ENCODE measurements at regions not wholly inside any gene's neighbourhood (a gene's known extent, or its start where the extent isn't known, plus 50 kb on each side); places are given as distances from the start of the nearest gene placed in this dataset.

- CTCF ChIA-PET, result interaction anchor here (0.8 kb wide), 1 partner anchor 11 kb away, joined by 3 read pairs; no protein-coding TSS in a partner anchor
Measured at GRCh38 chr17:12522336-12522735, 143.4 kb upstream of the MYOCD start.

GRCh38 chr17:12522743-12523183 lies 142.9 kb upstream of the MYOCD start:
- H3K36me3 Mint-ChIP-seq, result no peaks in the 10 kb centered on the region
- POLR2A ChIA-PET, result no interaction called here
- no peaks in the 10 kb centered on the region for H3K27me3 Mint-ChIP-seq (ENCODE audit: low read depth)
- CTCF ChIA-PET, result interaction anchor here (0.8 kb wide), 1 partner anchor 12 kb away, joined by 3 read pairs; no protein-coding TSS in a partner anchor
- TF ChIP-seq ZBTB43 (CRISPR knock-in tag; IDR thresholded peaks at IDR 0.05) (no peak), ATF6 (CRISPR knock-in tag; IDR thresholded peaks at IDR 0.05) (no peak), ZNF512 (CRISPR knock-in tag; IDR thresholded peaks at IDR 0.05; ENCODE audit: borderline replicate concordance) (no peak), ETV6 (CRISPR knock-in tag; IDR thresholded peaks at IDR 0.05) (no peak), ATF1 (CRISPR knock-in tag; IDR thresholded peaks at IDR 0.05) (no peak), ZNF396 (CRISPR knock-in tag; IDR thresholded peaks at IDR 0.05; ENCODE audit: borderline replicate concordance) (no peak), NR2C2 (CRISPR knock-in tag; IDR thresholded peaks at IDR 0.05) (no peak), TEAD4 (CRISPR knock-in tag; IDR thresholded peaks at IDR 0.05) (no peak)
- no peak for ATAC-seq
- DNase-seq (ENCODE audit: low spot score), result no peak
- peaks cover 9% of the 10 kb centered on the region for H3K4me1 Mint-ChIP-seq
- H3K9me3 Mint-ChIP-seq, result no peaks in the 10 kb centered on the region
- no peak overlapping the region for H3K4me3 Mint-ChIP-seq
- H3K27ac Mint-ChIP-seq, result no peak overlapping the region

More at GRCh38 chr17:12522336-12522735, 143.4 kb upstream of the MYOCD start:
- Mint-ChIP-seq H3K27ac (no peak overlapping the region), H3K4me1 (peaks cover 9% of the 10 kb centered on the region), H3K9me3 (no peaks in the 10 kb centered on the region), H3K36me3 (no peaks in the 10 kb centered on the region), H3K27me3 (ENCODE audit: low read depth) (no peaks in the 10 kb centered on the region), H3K4me3 (no peak overlapping the region)
- no peak for ATAC-seq
- POLR2A ChIA-PET, result no interaction called here
- TF ChIP-seq ZNF219 (CRISPR knock-in tag; IDR thresholded peaks at IDR 0.05; ENCODE audit: borderline replicate concordance) (no peak), MAX (CRISPR knock-in tag; IDR thresholded peaks at IDR 0.05) (no peak), E2F1 (CRISPR knock-in tag; IDR thresholded peaks at IDR 0.05) (no peak), E2F5 (CRISPR knock-in tag; IDR thresholded peaks at IDR 0.05) (no peak), ATF1 (CRISPR knock-in tag; IDR thresholded peaks at IDR 0.05) (no peak), GABPB1 (CRISPR knock-in tag; IDR thresholded peaks at IDR 0.05) (no peak), ELF4 (CRISPR knock-in tag; IDR thresholded peaks at IDR 0.05; ENCODE audit: low read depth) (no peak), ZNF121 (CRISPR knock-in tag; IDR thresholded peaks at IDR 0.05) (no peak)
- no peak for DNase-seq (ENCODE audit: low spot score)

GRCh38 chr17:12523244-12523643 lies 142.4 kb upstream of the MYOCD start:
- CTCF ChIA-PET, result interaction anchor here (0.8 kb wide), 1 partner anchor 12 kb away, joined by 3 read pairs; no protein-coding TSS in a partner anchor
- Mint-ChIP-seq H3K36me3 (no peaks in the 10 kb centered on the region), H3K4me1 (peaks cover 9% of the 10 kb centered on the region), H3K4me3 (no peak overlapping the region), H3K27me3 (ENCODE audit: low read depth) (no peaks in the 10 kb centered on the region), H3K27ac (no peak overlapping the region), H3K9me3 (no peaks in the 10 kb centered on the region)
- ATAC-seq (no peak), DNase-seq (ENCODE audit: low spot score) (no peak)
- POLR2A ChIA-PET, result no interaction called here
- no peak for TF ChIP-seq NFYB (CRISPR knock-in tag; conservative IDR thresholded peaks at IDR 0.05; ENCODE audit: low read depth)
- no peak for TF ChIP-seq ZSCAN18 (CRISPR knock-in tag; IDR thresholded peaks at IDR 0.05)
- no peak for TF ChIP-seq ATF2 (CRISPR knock-in tag; IDR thresholded peaks at IDR 0.05; ENCODE audit: borderline replicate concordance, low read depth)
- TF ChIP-seq ESRRA (CRISPR knock-in tag; IDR thresholded peaks at IDR 0.05; ENCODE audit: borderline replicate concordance), result no peak
- TF ChIP-seq FOXK1 (CRISPR knock-in tag; IDR thresholded peaks at IDR 0.05), result no peak

All from WTC11 (cell line).